ENCODE measurements at regions not wholly inside any gene's neighbourhood (a gene's known extent, or its start where the extent isn't known, plus 50 kb on each side); places are given as distances from the start of the nearest gene placed in this dataset.

DNA sequence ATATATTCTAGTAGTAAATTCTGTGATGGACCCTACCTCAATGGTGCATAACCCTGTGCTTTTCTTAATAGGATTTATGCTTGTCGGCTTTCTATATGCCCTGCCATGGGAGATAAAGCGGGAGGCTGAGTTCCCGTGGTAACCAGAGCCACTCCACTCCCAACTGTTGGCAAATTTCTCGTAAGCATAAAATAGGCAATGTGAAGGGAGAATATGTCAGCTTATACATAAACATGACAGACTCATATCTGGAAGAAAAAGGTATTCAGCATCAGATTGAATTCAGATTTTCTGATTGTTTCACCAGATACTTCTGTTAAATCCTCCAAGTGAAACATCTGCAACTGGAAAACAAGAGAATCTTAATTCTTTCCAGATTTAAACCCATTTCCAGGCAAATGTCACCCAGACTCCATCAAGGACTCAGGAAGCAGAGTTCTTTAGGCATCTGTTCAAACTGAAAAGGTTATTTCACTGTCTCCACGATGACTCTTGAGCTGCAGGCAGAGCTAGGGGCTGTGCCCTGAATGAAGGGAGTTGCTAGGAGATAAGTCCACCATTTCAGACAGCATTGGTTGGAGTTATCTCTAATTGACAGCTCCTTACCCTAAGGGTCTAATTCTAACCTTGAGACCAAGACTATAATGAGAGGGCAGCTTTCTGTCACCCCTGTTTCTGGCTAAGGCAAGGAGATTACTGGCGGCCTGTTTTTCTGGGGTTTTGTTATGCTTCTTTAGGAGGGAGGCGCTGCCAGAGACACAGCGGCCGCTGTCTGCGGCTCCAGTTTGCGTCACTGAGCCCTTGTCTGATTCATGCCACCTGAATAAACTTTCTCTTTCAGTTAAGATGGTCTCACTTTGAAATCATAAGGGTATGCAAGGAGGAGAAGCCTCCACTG lies 381.3 kb downstream of the SOX11 start:
- no peak for DNase-seq (ENCODE audit: extremely low read depth in 1 of 11, low read depth in 9 of 11, low spot score in 4 of 11)

DNA sequence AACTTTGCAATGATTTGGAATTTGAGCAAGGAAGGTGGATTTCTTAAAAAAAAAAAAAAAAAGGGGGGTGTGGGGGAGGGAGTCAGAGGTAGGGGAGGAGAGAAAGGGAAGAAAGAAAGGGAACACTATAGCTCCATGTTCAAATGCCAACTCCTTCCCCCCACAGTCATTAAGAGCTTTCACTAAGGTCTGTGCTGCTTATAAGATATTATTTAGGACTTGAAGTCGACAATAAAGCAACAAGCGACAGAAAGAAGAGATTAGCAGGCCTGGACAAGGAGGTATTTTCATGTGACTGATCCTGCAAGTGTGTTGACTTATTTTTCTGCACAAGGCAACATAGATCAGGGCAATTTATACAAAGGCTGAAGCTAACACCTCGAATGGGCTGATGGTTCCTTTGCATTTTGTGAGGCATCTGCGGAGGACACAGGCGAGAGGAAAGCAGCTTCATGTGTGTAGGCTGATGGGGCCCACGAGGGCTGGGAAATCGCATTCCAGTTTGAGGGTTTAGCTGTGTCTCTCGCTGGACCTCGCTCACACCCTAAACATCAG lies 382.0 kb downstream of the SOX11 start:
- no peak for DNase-seq (ENCODE audit: extremely low read depth in 1 of 11, low read depth in 9 of 11, low spot score in 4 of 11)

DNA sequence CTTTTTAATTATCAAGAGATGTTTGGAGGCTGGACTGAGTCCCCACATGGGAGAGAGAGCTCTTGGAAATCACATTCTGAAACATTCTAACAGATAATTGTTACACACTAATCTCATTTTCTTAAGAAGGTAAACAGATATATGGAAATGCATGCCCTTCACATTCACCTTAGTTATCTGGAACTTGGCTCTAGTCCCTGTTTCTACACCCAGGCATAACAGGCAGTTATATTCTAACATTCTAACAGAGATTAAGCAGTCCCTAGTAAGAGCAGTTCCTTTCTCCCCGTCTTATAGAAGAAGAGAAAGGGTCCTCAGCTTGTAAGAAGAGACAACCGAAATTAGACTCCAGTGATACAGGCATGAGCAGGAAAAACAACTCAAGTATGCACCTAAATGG lies 385.4 kb downstream of the SOX11 start:
- no peak for DNase-seq (ENCODE audit: extremely low read depth in 1 of 11, low read depth in 9 of 11, low spot score in 4 of 11)

DNA sequence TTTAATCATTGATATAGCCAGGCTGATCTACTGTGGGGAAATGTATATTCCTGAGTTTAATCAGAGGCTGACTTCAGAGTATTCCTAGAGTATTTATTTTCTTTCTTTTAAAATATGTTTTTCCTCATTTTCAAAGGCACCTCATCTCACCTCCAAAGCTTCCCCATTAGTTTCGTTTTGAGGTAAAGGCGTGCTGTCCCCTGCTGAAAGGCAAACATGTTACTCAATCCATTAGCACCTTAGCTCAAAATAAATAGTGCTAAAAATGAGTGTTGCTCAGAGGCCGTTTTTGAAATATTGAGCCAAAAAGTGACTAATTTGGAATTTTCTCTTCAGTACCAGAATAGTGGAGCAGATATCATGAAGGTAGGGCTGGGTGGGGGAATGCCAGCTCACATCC lies 386.2 kb downstream of the SOX11 start:
- DNase-seq (ENCODE audit: extremely low read depth in 1 of 11, low read depth in 9 of 11, low spot score in 4 of 11): no peak

DNA sequence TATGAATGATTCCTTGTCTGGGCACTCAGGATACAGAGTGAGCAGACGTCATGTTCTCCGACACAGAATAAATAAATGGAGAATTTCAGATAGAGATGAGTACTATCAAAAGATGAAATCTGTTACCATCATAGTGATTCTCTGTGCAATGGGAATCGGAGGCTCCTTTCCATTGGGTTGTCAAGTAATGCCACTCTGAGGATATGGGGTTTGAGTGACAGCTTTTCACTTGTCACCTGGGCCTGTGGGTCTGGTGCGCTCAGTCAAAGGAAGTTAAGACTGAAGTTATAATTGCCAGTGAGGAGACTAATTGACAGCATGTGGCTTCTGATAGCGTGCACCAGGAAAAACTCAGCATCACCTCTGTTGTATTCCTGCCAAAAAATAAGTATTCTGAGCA lies 387.2 kb downstream of the SOX11 start:
- DNase-seq (ENCODE audit: extremely low read depth in 1 of 11, low read depth in 9 of 11, low spot score in 4 of 11): no peak

DNA sequence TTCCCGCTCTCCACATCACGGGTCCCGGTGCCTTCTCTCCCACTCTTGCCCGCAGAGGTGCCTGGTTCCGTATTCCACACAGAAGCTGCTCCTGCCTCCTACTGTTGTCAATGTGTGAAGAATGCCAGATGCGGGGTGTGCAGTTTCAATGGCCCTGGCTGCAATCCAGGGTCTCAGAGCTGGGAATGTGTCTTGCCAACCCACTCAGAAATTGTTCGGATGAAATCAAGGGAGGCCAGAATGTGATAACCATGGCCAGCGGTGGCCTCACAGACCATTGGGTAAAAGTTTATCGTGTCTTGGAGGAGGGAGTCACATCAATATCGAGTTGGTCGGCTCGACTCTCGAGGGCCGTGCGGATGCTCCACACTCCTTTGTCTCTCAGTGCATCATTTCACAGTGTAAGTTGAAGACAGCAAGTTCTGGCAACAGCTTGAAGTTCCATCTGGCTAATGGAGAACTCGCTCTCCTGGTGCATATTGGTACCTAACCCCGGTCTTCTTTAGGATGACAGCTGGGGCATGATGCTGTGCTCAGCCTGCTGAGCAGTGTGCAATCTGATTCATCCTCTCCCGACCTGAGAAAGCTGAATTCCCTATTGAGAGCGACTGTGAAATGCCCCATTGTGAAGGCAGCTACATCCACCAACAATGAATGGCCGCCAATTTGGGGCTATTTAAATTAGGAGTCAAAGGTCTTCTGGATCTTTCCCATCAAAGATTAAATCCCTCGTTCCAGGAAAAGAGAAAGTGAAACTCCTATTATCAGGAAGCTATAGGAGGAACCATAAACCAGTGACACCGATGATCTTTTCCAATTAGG lies 389.0 kb downstream of the SOX11 start:
- DNase-seq (ENCODE audit: extremely low read depth in 1 of 11, low read depth in 9 of 11, low spot score in 4 of 11): no peak

DNA sequence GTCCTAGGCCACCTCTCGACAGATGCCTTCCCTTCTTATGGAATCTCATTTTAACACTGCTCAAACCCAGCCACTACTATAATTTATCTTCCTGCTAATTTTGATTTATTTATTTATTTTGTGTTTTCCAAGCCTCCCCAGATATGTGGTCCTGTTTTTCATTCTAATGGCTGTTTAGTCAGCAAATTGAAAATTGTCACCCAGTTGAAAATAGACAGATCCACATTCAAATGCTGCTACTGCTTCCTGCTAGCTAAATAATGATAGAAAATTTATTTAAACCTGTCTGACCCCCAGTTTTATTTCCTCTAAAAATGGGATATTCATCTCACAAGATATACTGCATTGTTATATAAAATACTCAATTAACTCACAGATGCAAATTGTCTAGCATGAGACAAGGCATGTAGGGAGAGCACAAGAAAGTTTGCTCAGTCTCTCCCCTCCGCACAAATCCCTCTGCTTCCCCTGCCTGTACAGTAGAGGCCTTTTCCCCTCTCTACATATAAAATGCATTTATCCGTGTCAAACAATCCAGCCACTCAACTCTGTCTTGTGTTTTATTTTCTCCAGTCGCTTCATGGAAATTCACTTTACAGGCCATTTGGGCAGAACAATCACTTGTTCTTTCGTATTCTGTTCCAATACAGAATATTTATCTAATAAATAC lies 389.9 kb downstream of the SOX11 start:
- no peak for DNase-seq (ENCODE audit: extremely low read depth in 1 of 11, low read depth in 9 of 11, low spot score in 4 of 11)

DNA sequence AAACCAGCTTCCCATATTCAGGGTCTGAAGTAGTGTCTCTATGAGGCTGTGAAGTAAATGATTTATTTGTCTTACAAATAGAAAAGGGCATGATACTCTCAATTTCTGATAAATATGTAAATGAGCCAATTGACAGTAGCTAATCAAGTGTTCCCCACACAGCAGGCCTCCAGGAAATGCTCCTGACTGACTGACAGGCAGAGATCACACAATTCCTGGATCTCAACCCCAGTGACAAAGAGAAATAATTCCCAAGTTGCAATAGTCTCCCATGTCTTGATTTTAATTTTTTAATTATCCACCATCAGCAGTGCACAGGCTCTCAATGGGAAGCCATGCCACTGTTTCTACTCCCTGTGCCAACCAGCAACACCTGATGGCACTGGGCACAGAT lies 390.4 kb downstream of the SOX11 start:
- no peak for DNase-seq (ENCODE audit: extremely low read depth in 1 of 11, low read depth in 9 of 11, low spot score in 4 of 11)

DNA sequence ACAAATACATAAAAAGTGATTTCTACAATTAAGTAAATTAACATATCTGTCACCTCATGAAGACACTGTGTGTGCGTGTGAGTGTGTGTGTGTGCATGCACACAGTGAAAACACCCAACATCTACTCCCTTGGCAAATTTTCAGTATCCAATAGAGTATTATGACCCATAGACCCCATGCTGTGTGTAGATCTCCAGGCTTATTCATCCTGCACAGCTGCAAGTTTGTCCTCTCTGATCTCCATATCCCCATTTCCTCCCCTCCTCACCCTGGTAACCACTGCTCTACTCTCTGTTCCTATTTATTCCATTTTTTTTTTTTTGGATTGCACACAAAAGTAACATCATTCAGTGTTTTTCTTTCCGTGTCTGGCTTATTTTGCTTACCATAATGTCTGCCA lies 391.0 kb downstream of the SOX11 start:
- no peak for DNase-seq (ENCODE audit: extremely low read depth in 1 of 11, low read depth in 9 of 11, low spot score in 4 of 11)

DNA sequence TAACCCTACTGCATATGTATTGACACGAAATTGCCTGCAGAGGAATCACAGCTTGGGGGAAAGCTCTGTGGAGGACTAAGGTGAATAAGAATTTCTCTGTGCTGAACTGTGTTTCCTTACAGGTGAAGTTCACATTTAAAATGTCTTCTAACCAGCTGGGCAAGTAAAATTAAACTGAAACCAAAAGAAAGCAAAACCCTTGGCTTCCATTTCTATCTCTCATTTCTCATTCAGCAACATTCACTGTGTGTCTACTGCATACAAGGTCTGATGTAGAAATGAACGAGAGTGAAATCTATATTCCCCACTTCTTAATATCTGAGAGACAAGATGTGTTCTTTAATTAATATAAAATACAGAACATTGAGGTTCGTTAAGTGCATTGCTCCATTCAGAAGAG lies 397.3 kb downstream of the SOX11 start:
- no peak for DNase-seq (ENCODE audit: extremely low read depth in 1 of 11, low read depth in 9 of 11, low spot score in 4 of 11)

DNA sequence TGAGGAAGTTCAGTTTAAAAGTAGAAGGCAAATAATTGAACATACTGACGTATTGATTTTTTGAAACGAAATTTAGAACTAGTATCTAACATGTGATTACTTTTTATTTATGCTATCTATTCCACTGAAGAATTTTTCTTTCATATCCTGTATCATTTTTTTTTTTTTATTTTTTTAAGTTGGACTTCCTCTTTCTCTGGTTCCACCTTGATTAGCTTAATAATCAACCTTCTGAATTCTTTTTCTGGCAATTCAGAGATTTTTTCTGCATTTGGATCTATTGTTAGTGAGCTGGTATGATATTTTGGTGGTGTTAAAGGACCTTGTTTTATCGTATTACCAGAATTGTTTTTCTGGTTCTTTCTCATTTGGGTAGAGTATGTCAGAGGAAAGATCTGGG lies 411.2 kb downstream of the SOX11 start:
- no peak for DNase-seq (ENCODE audit: extremely low read depth in 1 of 11, low read depth in 9 of 11, low spot score in 4 of 11)

DNA sequence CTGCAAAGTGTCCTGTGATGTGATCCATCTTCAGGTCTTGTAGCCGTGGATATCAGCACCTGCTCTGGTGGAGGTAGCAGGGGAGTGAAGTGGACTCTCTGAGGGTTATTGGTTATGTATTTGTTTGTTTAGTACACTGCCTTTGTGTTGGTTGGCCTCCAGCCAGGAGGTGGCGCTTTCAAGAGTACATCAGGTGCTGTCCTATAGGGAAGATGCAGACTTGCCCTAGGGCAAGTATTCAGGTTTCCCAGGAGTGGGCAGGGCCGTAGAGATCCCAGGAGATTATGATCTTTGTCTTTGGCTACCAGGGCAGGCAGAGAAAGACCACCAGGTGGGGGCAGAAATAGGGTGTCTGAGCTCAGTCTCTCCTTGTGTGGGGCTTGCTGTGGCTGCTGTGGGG lies 411.8 kb downstream of the SOX11 start:
- no peak for DNase-seq (ENCODE audit: extremely low read depth in 1 of 11, low read depth in 9 of 11, low spot score in 4 of 11)

DNA sequence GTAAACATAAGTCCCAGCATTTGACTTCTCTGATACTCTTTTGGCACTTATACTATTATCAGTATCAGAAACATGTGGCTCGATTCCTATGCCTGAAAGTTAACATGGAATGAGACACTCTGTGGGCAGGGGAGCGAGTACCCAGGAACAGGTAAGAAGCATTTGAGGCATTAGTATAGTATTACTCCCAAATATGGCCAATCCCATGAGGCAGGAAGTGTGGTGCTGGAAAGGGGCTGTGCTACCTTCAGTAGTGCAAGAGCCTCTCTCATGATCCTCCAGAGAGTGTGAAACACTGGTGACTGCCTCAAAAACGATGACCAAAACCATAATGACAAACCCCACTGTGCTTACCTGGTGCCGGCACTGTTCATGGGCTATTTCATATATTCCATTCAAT lies 415.1 kb downstream of the SOX11 start:
- DNase-seq (ENCODE audit: extremely low read depth in 1 of 11, low read depth in 9 of 11, low spot score in 4 of 11): no peak

DNA sequence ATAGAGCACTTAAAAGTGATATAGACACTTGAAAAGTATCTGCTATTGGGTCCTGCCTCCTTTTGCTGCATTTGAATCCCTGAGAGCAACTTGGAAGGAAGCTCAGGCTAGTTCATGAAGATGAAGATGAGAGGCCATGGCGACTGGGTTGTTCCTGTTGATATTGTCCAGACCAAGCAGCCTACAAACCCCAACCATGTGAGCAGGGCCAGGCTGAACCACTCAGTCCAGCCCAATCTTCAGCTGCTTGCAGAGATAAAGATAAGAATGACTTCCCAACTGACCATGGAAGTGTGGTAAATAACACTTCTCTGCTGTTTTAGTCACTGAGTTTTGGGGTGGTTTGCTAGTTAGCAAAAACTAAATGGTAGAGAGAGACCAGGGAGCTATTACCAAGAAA lies 417.6 kb downstream of the SOX11 start:
- no peak for DNase-seq (ENCODE audit: extremely low read depth in 1 of 11, low read depth in 9 of 11, low spot score in 4 of 11)

DNA sequence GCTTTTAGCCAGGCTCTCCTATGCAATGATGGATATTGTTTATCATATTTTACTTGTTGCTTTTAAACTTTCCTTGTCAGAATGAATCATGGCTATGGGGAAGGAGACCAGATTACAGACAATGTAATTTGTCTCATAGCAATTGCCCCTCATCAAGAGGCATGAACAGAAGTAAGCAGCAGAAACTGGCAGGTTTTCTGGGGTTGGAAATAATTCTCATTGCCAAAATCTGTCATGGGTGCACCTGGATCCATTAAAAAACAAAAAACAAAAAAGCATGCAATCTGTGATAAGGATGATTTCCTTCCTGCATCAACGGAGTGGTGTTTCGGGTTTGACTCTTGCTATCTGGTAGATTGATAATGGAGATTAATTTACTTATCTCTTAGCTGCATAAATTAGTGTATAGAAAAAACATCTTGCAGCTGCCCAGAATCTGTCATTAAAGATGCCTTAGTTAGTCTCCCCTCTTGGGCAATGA lies 419.6 kb downstream of the SOX11 start:
- DNase-seq (ENCODE audit: extremely low read depth in 1 of 11, low read depth in 9 of 11, low spot score in 4 of 11): no peak

DNA sequence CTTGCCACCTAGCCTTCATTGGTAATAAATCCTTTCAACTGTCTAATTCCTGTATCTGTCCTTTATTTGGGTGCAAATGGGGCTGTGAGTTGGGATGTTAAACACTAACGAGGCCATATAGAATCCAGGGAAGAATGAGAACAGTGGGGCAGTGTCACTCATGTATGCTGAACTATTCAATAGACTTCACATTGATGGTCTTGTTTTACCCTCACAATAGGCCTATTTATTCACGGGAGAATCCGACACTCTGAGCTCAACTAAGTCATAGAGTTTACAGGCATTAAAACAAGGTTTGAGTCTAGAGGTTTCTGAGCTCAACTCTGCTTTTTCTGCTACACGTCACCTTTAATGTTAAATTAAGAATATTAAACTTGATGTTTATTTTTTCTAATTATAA lies 421.6 kb downstream of the SOX11 start:
- DNase-seq (ENCODE audit: extremely low read depth in 1 of 11, low read depth in 9 of 11, low spot score in 4 of 11): no peak

DNA sequence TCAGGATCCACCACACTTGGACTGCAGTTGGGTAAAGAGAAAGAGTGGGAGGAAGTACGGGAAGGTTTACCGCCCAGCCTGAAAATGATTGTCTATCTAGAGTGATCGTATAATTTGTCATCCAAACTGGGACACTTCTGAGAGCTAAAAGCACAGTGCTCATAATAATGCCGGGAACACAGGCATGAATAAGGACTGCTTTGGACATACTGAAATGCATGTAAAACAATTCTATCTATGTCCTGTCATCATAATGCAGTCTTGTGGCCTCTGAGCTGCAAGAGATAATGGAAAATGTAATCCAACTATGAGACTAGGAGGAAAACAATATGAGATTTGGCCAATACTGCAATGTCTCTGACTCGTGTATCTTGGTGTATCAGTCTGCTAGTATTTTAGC lies 435.5 kb downstream of the SOX11 start:
- no peak for DNase-seq (ENCODE audit: extremely low read depth in 1 of 11, low read depth in 9 of 11, low spot score in 4 of 11)

DNA sequence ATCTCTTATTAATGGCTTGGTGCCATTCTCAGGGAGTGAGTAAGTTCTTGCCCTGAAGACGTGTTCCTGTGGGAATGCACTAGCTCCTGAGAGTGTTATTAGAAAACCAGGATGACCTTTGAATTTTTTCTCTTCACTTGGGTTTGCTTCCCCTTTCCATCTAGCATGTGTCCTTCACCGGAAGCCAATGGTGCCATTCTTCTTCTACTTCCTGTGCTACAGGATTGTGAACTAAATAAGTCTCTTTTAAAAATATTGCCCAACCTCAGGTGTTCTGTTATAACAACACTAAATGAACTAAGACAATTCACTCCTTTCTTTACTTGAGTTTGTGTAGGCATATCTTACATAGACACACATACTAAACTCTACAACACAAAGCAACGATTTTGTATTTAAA lies 447.0 kb downstream of the SOX11 start:
- DNase-seq (ENCODE audit: extremely low read depth in 1 of 11, low read depth in 9 of 11, low spot score in 4 of 11): no peak

DNA sequence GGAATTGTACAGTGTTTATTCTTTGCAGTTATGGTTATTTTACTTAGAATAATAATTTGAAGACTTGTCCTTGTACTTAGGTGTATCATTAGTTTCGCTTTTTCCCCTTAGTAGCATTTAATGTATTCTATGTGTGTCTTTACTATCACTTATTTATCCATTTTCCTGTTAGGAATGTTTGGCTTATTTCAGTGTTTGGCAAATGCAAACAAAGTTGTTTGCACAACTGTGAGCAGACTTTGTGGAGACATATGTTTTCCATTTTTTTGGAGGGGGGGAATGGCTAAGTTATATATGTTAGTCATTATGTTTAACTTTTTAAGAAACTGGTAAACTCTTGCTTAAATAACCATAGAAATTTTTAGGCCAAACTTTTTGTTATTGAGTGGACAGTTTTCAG lies 447.7 kb downstream of the SOX11 start:
- DNase-seq (ENCODE audit: extremely low read depth in 1 of 11, low read depth in 9 of 11, low spot score in 4 of 11): no peak

DNA sequence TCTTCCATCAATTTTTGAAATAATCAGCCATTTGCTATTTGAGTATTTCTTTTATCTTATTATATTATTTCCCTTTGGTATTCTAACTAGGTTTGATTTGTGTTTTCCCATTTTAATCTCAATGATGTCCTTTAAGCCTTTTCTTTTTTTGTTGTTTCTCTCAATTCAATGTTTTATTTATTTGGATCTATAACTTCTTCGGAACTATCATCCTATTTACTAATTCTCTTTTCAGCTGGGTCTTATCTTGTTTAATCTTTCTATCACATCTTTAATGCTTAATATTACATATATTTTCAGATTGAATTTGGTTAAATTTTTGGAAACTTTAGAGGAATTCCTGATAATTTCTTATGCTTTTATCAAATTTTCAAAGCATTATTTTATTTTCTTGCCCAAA lies 448.3 kb downstream of the SOX11 start:
- DNase-seq (ENCODE audit: extremely low read depth in 1 of 11, low read depth in 9 of 11, low spot score in 4 of 11): no peak
